C4-2B (cell line): ENCODE measurements at regions not wholly inside any gene's neighbourhood (a gene's known extent, or its start where the extent isn't known, plus 50 kb on each side); places are given as distances from the start of the nearest gene placed in this dataset.

Experiments used
- CTCF ChIP-seq: fragments of 450-650 bp; conservative IDR thresholded peaks from 2 replicates; pipeline ENCODE4 v1.5.1; 2017; ENCODE audit warnings: mild to moderate bottlenecking
- ZFX ChIP-seq: fragments of 450-650 bp; IDR thresholded peaks from 2 replicates; pipeline ENCODE4 v1.6.1; 2017

GRCh38 chr7:53458636-53459035, 423.2 kb downstream of the POM121L12 start:
- TF ChIP-seq CTCF (no peak), ZFX (no peak)
